Neural cell (in vitro differentiated cells): ENCODE measurements at regions not wholly inside any gene's neighbourhood (a gene's known extent, or its start where the extent isn't known, plus 50 kb on each side); places are given as distances from the start of the nearest gene placed in this dataset.

Source experiments
- CTCF ChIP-seq: fragments of 450-650 bp; IDR thresholded peaks from 2 replicates; pipeline ENCODE4 v1.5.1; 2014; ENCODE audit warnings: antibody characterized with exemption, mild to moderate bottlenecking, moderate library complexity; ENCODE audit not compliant: poor library complexity, severe bottlenecking
- EP300 ChIP-seq: fragments of 450-650 bp; conservative IDR thresholded peaks from 2 replicates; pipeline ENCODE4 v1.6.1; 2014; ENCODE audit warnings: antibody characterized with exemption, mild to moderate bottlenecking, moderate library complexity; ENCODE audit not compliant: poor library complexity, severe bottlenecking
- EZH2 ChIP-seq: fragments of 200-600, 300-800 bp; shearing (Covaris generic), sonication (generic); IDR thresholded peaks from 2 replicates; pipeline ENCODE4 v1.6.1; 2014; ENCODE audit warnings: antibody characterized with exemption, low read length, borderline replicate concordance, mild to moderate bottlenecking; ENCODE audit not compliant: insufficient read depth, poor library complexity, severe bottlenecking
- POLR2AphosphoS5 ChIP-seq: IDR thresholded peaks from 2 replicates; pipeline ENCODE4 v1.6.1; 2012
- RAD21 ChIP-seq: fragments of 450-650 bp; conservative IDR thresholded peaks from 2 replicates; pipeline ENCODE4 v1.6.1; 2014; ENCODE audit warnings: antibody characterized with exemption, mild to moderate bottlenecking, moderate library complexity
- SMC3 ChIP-seq: fragments of 450-650 bp; conservative IDR thresholded peaks from 2 replicates; pipeline ENCODE4 v1.6.1; 2014; ENCODE audit warnings: antibody characterized with exemption, mild to moderate bottlenecking, moderate library complexity; ENCODE audit not compliant: poor library complexity

GRCh38 chr4:176872461-176872860 lies 79.7 kb upstream of the VEGFC start:
- no peak for TF ChIP-seq RAD21
- no peak for TF ChIP-seq CTCF
- no peak for TF ChIP-seq EP300
- no peak for TF ChIP-seq EZH2
- TF ChIP-seq SMC3, result no peak
- no peak for TF ChIP-seq POLR2AphosphoS5
